GF-D8 (cell line): ENCODE measurements at regions not wholly inside any gene's neighbourhood (a gene's known extent, or its start where the extent isn't known, plus 50 kb on each side); places are given as distances from the start of the nearest gene placed in this dataset.
"Not testable (repeated sequence)": the region's sequence is repeated elsewhere in the genome, so short reads cannot be mapped to it uniquely, and the experiment has no call there.

ENCODE experiments used
- DNase-seq: peaks from one replicate; lab custom pipeline; 2025; lab: John Stamatoyannopoulos, UW

GRCh38 chr1:222416001-222416791 is 131.7 kb downstream of the HHIPL2 start:
- DNase-seq = no peak

- no peak for DNase-seq
Observed at GRCh38 chr1:222415441-222415840, 132.5 kb downstream of the HHIPL2 start.

DNA sequence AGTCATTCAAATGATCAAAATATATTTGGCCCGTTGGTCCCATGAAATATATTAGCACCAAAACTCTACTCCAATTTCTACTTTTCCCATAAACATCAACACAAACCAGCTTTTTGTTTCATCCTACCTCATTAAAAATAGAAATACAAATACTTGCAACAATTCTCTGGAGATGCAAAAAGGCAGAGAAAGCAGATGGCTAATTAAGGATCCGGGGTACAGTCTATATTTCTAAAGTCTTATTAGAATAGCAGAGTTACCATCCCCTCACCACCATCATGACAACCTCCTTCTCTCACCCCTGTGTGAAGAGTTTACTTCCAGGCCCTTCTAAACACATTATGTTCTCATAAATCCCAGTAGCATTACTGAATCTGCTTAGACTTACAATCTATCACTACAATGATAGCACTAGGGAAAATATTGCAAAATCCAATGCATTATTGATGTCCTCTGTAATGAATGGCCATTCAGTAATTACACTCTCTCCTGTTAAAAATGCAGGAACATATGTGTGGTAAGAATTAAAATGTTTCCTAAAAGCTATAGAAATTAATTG is 133.8 kb downstream of the HHIPL2 start:
- DNase-seq = no peak

DNA sequence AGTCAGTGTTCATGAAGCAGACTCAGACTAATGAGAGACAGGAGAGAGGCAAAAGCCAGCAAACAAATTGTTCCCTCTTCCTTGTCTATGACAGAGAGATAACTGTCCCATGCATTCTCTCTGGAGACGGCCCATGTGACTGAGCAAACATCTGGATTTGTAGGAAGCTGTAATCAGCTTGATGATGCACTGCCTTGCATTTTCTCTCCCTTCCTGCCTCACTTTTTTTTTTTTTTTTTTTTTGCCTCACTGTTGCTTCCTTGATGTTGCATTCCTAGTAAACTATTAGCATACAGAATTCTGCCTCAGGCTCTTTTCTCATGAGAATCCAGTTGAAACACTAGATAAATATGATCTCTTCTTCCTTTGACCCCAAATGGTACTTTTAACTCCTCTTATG is 134.5 kb downstream of the HHIPL2 start:
- DNase-seq = no peak

GRCh38 chr1:222404710-222405109 is 143.2 kb downstream of the HHIPL2 start:
- no peak for DNase-seq

DNA sequence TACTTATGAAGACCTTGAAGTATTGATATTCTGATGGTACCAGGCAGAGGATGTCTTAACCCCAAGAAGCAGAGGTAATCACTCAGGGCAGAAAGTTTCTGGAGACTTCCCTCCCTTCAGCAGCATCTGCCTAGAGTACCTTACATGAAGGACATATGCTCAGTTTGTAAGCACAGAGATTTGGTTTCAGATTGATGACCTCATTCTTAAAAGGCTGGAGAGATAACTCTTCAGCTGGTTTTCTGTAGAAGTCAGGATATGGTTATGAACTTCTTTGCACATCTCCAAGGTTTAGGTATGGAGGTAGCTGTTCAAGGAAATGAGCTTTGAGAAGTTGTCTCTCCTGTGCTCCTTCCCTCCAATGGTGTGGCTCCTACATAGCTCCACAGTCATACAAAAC is 148.7 kb downstream of the HHIPL2 start:
- no peak for DNase-seq

DNA sequence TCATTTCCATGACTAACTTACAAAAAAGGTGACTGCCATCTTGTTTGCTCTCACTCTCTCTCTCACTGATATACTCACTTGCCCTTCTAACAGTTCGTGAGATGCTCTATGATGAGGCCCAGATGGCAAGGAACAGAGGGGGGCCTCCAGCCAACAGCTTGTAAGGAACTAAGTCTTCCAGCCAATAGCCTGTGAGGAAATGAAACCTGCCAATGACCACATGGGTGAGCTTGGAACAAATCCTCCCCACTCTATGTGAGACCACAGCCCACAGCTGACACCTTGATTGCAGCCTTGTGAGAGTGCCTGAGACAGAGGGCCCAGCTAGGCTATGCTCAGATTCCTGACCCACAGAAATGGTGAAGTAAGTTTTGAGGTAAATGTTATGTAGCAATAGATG is 153.7 kb downstream of the HHIPL2 start:
- DNase-seq = no peak

GRCh38 chr1:222392556-222392955 is 155.3 kb downstream of the HHIPL2 start:
- no peak for DNase-seq

DNA sequence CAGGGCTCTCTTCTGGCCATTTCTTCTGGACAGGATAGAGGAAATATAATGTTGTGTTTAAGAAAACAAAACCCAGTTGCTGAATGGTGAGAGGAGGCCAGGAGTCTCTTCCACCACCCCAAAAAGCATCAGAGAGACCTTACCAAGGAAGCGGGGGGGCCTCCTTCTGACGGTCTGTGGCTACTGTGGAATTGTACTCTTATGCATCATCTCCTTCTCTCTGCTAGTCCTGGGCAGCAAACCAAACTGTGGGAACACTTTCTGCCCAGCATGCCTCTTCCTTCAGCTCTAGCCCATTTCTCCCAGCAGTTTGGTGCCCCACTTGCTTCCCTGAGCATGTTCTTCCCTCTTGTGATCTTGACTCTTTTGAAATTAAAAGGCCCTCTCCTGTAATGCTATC is 157.7 kb downstream of the HHIPL2 start:
- no peak for DNase-seq

DNA sequence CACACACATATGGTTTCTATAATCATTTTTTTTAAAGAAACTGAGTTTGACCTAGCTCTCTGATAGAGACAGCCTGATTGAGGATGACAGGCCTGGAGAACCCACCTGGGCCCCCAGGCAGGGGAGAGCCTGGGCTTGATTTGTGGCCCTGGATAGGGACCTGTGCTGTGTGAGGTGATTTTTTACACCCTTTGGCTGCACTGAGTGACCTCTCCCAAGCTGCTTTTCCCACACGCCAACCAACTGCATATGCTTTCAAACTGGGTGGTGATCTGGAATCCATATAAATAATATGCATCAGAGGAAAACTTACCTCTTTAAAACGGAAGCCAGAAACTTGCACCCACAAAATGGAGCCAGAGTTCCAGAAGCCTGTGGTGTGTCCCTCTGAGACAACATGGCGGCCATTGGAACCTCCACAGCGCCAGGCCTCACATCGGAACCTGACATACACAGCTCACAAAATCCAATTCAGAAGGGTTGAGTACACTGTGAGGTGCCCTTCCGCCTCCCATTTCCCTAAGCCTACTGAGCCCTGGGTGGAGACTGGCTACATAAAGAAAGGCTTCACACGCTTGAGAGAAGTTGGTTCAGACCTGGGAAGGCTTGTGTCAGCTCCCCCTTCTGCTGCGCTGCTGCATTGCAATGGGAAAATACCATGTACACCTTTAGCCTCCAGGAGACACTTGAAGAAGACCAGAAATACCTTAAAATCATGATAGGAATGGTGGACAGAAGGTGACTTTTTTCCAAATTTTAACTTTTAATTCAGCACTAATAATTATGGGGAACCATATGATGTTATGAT is 160.7 kb downstream of the HHIPL2 start:
- no peak for DNase-seq

- no peak for DNase-seq
Observed at GRCh38 chr1:222385955-222386354, 161.9 kb downstream of the HHIPL2 start.

DNA sequence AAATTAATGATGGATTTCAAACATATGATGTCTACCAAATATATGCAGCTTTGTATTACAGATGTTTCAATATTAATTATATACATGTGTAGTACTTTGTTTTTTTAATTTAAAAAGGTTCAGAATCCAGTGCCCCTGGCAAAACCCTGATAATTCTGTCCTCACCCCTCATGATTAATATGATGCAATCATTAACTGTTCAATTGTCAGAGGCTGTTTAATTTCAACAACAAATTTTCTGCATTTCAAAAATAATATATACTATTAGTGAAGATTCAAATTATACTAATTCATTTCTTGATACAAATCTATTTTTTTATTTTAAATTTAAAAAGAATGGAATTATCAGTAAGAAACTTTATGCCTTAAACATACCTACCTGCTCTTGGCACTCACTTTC is 162.6 kb downstream of the HHIPL2 start:
- no peak for DNase-seq

DNA sequence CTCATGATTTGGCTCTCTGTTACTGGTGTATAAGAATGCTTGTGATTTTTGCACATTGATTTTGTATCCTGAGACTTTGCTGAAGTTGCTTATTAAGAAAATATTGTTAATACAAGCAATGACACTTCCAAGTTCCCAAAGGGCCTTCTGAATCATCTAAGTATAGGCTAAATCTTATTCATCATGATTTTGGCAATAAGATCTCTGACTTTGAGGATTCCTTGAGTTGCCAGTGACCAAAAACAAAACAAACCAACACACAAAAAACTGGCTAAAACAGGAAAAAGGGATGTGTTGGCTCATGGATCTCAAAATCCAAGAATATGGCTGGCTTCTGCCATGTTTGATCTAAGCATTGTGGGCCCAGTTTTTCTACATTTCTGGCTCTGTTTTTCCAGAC is 163.4 kb downstream of the HHIPL2 start:
- no peak for DNase-seq

DNA sequence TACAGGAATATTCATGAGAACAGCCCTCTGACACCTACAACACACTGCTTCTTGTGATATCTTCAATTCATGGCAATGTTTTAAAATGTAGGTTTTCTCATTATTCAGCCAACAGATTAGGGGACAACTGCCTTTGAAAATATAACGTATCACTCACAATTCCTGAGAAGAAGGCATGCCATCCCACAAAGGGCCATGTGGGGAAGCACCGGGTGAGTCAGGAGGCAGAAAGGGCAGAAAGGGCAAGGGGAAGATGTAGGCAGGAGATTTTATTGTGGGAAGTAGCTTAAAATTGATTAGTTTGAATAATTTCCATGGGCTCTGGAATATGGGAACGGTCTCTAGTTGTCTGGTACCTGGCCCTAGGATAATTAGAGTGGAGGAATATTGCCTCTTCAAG is 165.7 kb downstream of the HHIPL2 start:
- no peak for DNase-seq

GRCh38 chr1:222377428-222378088 is 170.3 kb downstream of the HHIPL2 start:
- DNase-seq = no peak

- not testable (repeated sequence) for DNase-seq
Observed at GRCh38 chr1:222376791-222377190, 171.1 kb downstream of the HHIPL2 start.

DNA sequence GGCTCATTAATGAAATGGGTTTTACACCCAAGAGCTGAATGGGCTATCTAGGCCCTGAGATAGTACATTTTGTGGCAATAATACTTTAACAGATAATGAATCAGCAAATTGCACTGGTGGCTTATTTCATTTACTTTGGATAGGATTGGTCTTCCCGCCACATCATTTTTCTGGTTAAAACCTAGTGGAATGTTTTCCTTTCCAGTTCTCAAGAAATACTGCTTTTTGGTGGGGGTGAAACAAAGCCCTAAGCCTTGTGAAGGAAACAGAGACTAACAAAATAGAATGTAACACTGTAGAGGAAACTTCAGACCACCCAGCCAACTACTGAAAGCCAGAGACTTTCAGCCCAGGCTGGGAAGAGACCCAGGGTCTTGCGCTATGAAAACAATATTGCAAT is 172.2 kb downstream of the HHIPL2 start:
- no peak for DNase-seq

DNA sequence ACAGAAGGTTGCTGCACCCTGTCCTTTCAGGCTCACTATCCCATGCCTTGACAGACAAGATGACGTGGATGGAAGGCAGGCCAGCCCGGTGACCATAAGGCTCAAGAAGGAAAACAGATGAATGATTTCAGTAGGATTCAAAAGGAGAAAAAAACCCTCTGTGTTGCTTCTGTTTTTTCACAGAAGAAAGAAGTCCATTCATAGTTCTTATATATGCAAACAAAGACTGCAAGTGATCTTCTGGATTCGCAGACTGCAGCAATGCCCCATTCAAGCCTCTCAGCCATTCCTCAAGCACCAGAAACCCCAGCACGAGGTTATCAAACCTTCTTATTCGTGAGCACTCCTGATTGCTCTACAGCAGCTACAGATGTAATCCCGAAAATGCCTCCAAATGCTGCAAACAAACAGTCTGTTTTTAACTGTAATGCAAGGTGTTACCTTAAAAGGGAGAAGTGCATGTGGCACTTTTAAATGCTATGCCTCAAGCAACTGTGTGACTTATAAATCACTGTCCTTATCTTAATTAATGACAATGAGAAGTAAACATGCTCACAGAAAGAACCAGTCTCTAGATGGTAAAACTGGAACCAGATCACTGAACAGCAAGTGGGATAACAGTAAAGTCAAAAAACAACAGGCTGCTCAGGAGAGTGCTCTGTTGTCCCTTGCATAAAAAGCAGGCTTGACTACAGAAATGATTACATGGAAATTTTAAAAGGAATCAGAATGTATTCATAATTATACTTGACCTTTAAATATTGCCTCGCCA is 173.9 kb downstream of the HHIPL2 start:
- no peak for DNase-seq

DNA sequence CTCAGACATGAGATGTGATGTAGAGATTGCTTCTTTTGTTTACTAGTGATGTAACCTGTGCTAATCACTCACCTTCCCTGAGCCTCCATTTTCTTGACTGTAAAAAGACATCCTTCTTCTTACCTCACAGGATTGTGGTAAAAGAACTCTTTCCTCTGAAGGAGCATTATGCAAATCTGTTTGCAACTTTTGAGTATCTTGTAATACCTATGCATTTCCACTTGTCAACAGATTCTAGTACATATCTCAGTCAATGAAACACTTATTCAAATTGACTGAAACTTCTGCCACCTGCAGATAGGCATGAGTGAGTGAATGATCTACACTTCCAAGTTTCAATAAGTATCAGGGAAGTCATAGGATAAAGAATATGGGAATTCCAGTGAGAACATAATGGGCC is 174.7 kb downstream of the HHIPL2 start:
- DNase-seq = no peak

DNA sequence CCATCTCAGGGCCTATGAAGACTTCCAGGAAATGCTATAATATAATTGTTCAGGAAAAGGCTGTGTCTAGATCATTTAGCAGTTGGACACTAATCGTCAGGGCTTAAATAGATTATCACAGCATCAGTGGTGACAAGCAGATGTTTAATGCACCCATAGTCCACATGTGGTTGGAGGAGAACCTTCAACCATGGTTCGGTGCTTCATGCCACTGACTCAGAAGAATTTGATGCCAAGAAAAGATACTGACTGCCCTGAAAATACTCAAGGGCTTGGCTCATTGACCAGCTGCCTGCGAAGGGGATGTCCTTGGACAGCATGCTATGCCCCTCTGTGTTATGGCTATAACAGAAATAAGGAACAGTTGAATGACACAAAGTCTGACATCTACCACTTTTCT is 175.7 kb downstream of the HHIPL2 start:
- DNase-seq = no peak

DNA sequence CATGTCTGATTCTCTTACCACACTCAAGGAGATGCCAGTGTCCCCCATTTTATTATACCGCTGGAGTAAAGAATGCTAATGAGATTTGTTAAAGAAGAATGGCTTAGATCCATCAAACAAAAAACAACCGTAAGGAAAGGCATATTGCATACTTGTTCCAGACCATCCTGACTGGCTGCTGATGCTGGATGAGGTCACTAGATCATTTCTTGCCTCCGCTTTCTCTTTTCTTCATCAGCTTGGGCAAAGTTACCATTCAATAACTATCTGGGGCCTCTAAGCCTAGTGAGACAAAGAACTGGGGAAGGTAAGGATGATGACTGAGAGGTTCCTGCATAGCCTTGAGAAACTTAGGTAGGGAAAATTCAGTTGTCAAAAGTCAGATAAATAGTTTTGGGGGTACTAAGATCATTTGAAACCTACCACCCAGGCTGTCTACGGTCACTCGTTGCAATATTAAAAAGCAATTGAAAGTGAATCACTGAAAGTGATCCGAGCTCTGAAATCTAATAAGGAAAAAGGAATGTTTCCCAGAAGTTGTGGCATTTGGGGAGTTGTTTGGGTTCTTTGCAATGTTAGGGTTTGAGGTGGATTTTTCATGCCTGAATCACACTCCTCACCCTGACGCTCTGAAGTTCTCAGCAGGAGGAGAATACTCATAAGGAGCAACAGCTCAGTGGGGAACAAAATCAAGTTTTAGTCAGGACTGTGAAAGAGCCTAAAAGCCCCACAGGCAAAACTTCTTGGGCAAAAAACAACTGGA is 176.8 kb downstream of the HHIPL2 start:
- DNase-seq = no peak
